H9 (cell line): ENCODE measurements at regions not wholly inside any gene's neighbourhood (a gene's known extent, or its start where the extent isn't known, plus 50 kb on each side); places are given as distances from the start of the nearest gene placed in this dataset.
A peak's percentile ranks its signal among the peaks of the same experiment; 100 is the strongest.

ENCODE experiments used
- DNase-seq: peaks from one replicate; pipeline ENCODE4 v3.0.0-alpha.2; 2017
- H2AFZ ChIP-seq: one replicate; pipeline ENCODE4 v1.6.1; 2013; ENCODE audit warnings: mild to moderate bottlenecking, low read length, control low read depth, moderate library complexity
- H2AK5ac ChIP-seq: 2 replicates; pipeline ENCODE4 v1.6.1; 2013; ENCODE audit warnings: low read length, control low read depth, mixed read lengths; ENCODE audit not compliant: insufficient read length
- H2BK120ac ChIP-seq: one replicate; pipeline ENCODE4 v1.6.1; 2013; ENCODE audit warnings: low read depth, mild to moderate bottlenecking, low read length, control low read depth, inconsistent platforms; ENCODE audit not compliant: poor library complexity, severe bottlenecking
- H2BK12ac ChIP-seq: 2 replicates; pipeline ENCODE4 v1.6.1; 2013; ENCODE audit warnings: low read length, control low read depth, mixed read lengths, low read depth; ENCODE audit not compliant: insufficient read length
- H2BK15ac ChIP-seq: 2 replicates; pipeline ENCODE4 v1.6.1; 2013; ENCODE audit warnings: low read depth, low read length, control low read depth
- H2BK20ac ChIP-seq: one replicate; pipeline ENCODE4 v1.6.1; 2013; ENCODE audit warnings: low read depth, mild to moderate bottlenecking, low read length, control low read depth, inconsistent platforms; ENCODE audit not compliant: poor library complexity, severe bottlenecking
- H2BK5ac ChIP-seq: 2 replicates; pipeline ENCODE4 v1.6.1; 2013; ENCODE audit warnings: low read length, control low read depth, mixed read lengths; ENCODE audit not compliant: insufficient read length
- H3K14ac ChIP-seq: 2 replicates; pipeline ENCODE4 v1.6.1; 2013; ENCODE audit warnings: low read length, control low read depth; ENCODE audit not compliant: insufficient read depth
- H3K18ac ChIP-seq: 2 replicates; pipeline ENCODE4 v1.6.1; 2013; ENCODE audit warnings: low read depth, mild to moderate bottlenecking, mixed read lengths, low read length, control low read depth; ENCODE audit not compliant: insufficient read length
- H3K23ac ChIP-seq: 2 replicates; pipeline ENCODE4 v1.6.1; 2013; ENCODE audit warnings: low read length, control low read depth, mixed read lengths, low read depth; ENCODE audit not compliant: insufficient read length
- H3K23me2 ChIP-seq: 2 replicates; pipeline ENCODE4 v1.6.1; 2013; ENCODE audit warnings: low read depth, mild to moderate bottlenecking, mixed read lengths, low read length, control low read depth; ENCODE audit not compliant: insufficient read length, poor library complexity, severe bottlenecking
- H3K27ac ChIP-seq: 2 replicates; pipeline ENCODE4 v1.5.1; 2013; ENCODE audit warnings: low read length, control low read depth, mixed read lengths, low read depth; ENCODE audit not compliant: insufficient read length
- H3K27me3 ChIP-seq: 2 replicates; pipeline ENCODE4 v1.6.1; 2013; ENCODE audit warnings: low read length, control low read depth, inconsistent platforms; ENCODE audit not compliant: insufficient read depth
- H3K4ac ChIP-seq: 2 replicates; pipeline ENCODE4 v1.6.1; 2013; ENCODE audit warnings: low read depth, mild to moderate bottlenecking, control low read depth, inconsistent platforms, low read length, moderate library complexity
- H3K4me1 ChIP-seq: 2 replicates; pipeline ENCODE4 v1.6.1; 2013; ENCODE audit warnings: low read length, control low read depth, inconsistent platforms; ENCODE audit not compliant: insufficient read depth
- H3K4me2 ChIP-seq: 2 replicates; pipeline ENCODE4 v1.6.1; 2013; ENCODE audit warnings: low read length, control low read depth, mixed read lengths; ENCODE audit not compliant: insufficient read length, insufficient read depth
- H3K56ac ChIP-seq: 2 replicates; pipeline ENCODE4 v1.6.1; 2013; ENCODE audit warnings: low read depth, mild to moderate bottlenecking, mixed read lengths, low read length, control low read depth; ENCODE audit not compliant: insufficient read length
- H3K79me1 ChIP-seq: 2 replicates; pipeline ENCODE4 v1.6.1; 2013; ENCODE audit warnings: low read depth, mild to moderate bottlenecking, moderate library complexity, low read length, control low read depth, inconsistent platforms; ENCODE audit not compliant: insufficient read depth, poor library complexity, severe bottlenecking
- H3K79me2 ChIP-seq: 2 replicates; pipeline ENCODE4 v1.6.1; 2013; ENCODE audit warnings: low read length, control low read depth, inconsistent platforms; ENCODE audit not compliant: insufficient read depth
- H3K9ac ChIP-seq: 2 replicates; pipeline ENCODE4 v1.6.1; 2013; ENCODE audit warnings: low read length, control low read depth, mixed read lengths; ENCODE audit not compliant: insufficient read length; ENCODE audit errors: extremely low read depth
- H3K9me3 ChIP-seq: one replicate; pipeline ENCODE4 v1.6.1; 2013; ENCODE audit warnings: low read depth, low read length, inconsistent platforms; ENCODE audit not compliant: control insufficient read depth
- H3T11ph ChIP-seq: one replicate; pipeline ENCODE4 v1.6.1; 2013; ENCODE audit warnings: mild to moderate bottlenecking, low read length, control low read depth, inconsistent platforms
- H4K20me1 ChIP-seq: one replicate; pipeline ENCODE4 v1.6.1; 2013; ENCODE audit not compliant: control insufficient read depth, insufficient read length, insufficient read depth
- H4K5ac ChIP-seq: 2 replicates; pipeline ENCODE4 v1.6.1; 2013; ENCODE audit warnings: low read depth, mild to moderate bottlenecking, mixed read lengths, low read length, control low read depth; ENCODE audit not compliant: insufficient read length
- H4K8ac ChIP-seq: replicated peaks from 2 replicates; pipeline ENCODE4 v1.6.1; 2013; ENCODE audit warnings: low read length, control low read depth, mixed read lengths, low read depth; ENCODE audit not compliant: insufficient read length
- H4K91ac ChIP-seq: 2 replicates; pipeline ENCODE4 v1.6.1; 2013; ENCODE audit warnings: low read depth, mild to moderate bottlenecking, moderate library complexity, mixed read lengths, low read length, control low read depth; ENCODE audit not compliant: insufficient read length
- H3K27ac Mint-ChIP-seq, 3 experiments: 2 replicates in 2 of 3; 3 replicates in 1 of 3; pipeline ENCODE4 v1.8.0; 2020 to 2021; ENCODE audit warnings: mixed read lengths in 3 of 3, mild to moderate bottlenecking in 1 of 3, moderate library complexity in 1 of 3
- H3K27me3 Mint-ChIP-seq: 2 replicates; pipeline ENCODE4 v1.8.0; 2021; ENCODE audit warnings: low read depth, mild to moderate bottlenecking, moderate library complexity, mixed read lengths
- H3K36me3 Mint-ChIP-seq, 3 experiments: 2 replicates in 2 of 3; 3 replicates in 1 of 3; pipeline ENCODE4 v1.8.0; 2020 to 2021; ENCODE audit warnings: low read depth in 3 of 3, mixed read lengths in 3 of 3; ENCODE audit not compliant: insufficient read depth in 1 of 3
- H3K4me1 Mint-ChIP-seq, 2 experiments: 2 replicates each; pipeline ENCODE4 v1.8.0; 2020; ENCODE audit warnings: mixed read lengths in 2 of 2
- H3K4me3 Mint-ChIP-seq, 2 experiments: 2 replicates in 1 of 2; 3 replicates in 1 of 2; pipeline ENCODE4 v1.8.0; 2020 to 2021; ENCODE audit warnings: mild to moderate bottlenecking in 2 of 2, mixed read lengths in 2 of 2, moderate library complexity in 1 of 2
- H3K9me3 Mint-ChIP-seq, 2 experiments: 2 replicates in 1 of 2; 3 replicates in 1 of 2; pipeline ENCODE4 v1.8.0; 2020; ENCODE audit warnings: mild to moderate bottlenecking in 2 of 2, mixed read lengths in 2 of 2, moderate library complexity in 1 of 2
- TF ChIP-seq, protein P1 (sequence below): fragments of 200-600 bp; sonication (generic); conservative IDR thresholded peaks from 3 replicates; pipeline ENCODE4 v1.8.0; 2021; ENCODE audit warnings: antibody characterized with exemption, mild to moderate bottlenecking

DNA sequence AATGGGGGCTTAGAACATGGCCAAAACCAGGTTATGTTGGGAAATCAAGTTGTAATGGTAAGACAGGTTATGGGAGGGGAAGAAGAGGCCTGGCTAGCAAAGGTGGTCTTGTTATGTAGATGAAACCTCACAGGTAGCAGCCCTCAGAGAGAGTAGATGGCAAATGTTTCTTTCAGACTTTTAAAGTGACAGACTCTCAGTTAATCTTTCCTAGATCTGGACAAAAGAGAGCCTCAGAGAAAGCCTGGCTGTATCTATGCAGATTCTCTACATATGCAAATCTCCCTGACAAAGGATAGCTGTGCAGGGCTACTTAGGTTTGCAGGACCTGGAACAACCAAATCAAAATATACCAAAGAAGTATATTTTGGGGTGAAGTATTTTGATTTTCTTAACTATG, 284.1 kb upstream of the AMOT start:
- Histone ChIP-seq H3K4ac (no peak overlapping the region), H3K23ac (no peak overlapping the region), H4K91ac (no peak overlapping the region), H2BK12ac (no peak overlapping the region), H3K14ac (no peak overlapping the region), H2AFZ (no peak overlapping the region), H3K79me1 (no peaks in the 10 kb centered on the region), H3K18ac (no peak overlapping the region), H4K8ac (no peak overlapping the region), H3K23me2 (no peaks in the 10 kb centered on the region), H4K5ac (no peak overlapping the region), H4K20me1 (no peaks in the 10 kb centered on the region), H3T11ph (no peak overlapping the region), H3K9ac (no peak overlapping the region), H3K4me1 (peaks cover 10% of the 10 kb centered on the region), H3K56ac (no peak overlapping the region), H2AK5ac (no peak overlapping the region), H3K79me2 (no peaks in the 10 kb centered on the region), H2BK15ac (no peak overlapping the region), H3K27me3 (no peaks in the 10 kb centered on the region), H3K27ac (peak overlapping the region; percentile 53), H3K9me3 (no peaks in the 10 kb centered on the region), H3K4me2 (peak overlapping the region; percentile 31), H2BK20ac (no peak overlapping the region), H2BK120ac (no peak overlapping the region), H2BK5ac (no peak overlapping the region)
- peaks cover 30 to 36% of the 10 kb centered on the region in 2 experiments for H3K4me1 Mint-ChIP-seq
- peak; percentile 34 for DNase-seq
- TF ChIP-seq, protein P1, sequence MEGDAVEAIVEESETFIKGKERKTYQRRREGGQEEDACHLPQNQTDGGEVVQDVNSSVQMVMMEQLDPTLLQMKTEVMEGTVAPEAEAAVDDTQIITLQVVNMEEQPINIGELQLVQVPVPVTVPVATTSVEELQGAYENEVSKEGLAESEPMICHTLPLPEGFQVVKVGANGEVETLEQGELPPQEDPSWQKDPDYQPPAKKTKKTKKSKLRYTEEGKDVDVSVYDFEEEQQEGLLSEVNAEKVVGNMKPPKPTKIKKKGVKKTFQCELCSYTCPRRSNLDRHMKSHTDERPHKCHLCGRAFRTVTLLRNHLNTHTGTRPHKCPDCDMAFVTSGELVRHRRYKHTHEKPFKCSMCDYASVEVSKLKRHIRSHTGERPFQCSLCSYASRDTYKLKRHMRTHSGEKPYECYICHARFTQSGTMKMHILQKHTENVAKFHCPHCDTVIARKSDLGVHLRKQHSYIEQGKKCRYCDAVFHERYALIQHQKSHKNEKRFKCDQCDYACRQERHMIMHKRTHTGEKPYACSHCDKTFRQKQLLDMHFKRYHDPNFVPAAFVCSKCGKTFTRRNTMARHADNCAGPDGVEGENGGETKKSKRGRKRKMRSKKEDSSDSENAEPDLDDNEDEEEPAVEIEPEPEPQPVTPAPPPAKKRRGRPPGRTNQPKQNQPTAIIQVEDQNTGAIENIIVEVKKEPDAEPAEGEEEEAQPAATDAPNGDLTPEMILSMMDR: no peak
- H3K27me3 Mint-ChIP-seq: no peaks in the 10 kb centered on the region
- peaks cover 10 to 49% (median 28%) of the 10 kb centered on the region in 3 experiments for H3K36me3 Mint-ChIP-seq
- H3K27ac Mint-ChIP-seq: peak overlapping the region; percentile 46 to 97 (median 70); a peak in 6 of 7 replicates
- peaks cover 25 to 30% of the 10 kb centered on the region in 2 experiments for H3K9me3 Mint-ChIP-seq
- peak overlapping the region in 1 of 2 experiments; percentile 23; a peak in 1 of 5 replicates for H3K4me3 Mint-ChIP-seq
